Lung (tissue), 11 donors: ENCODE measurements at regions not wholly inside any gene's neighbourhood (a gene's known extent, or its start where the extent isn't known, plus 50 kb on each side); places are given as distances from the start of the nearest gene placed in this dataset.

Experiments
- ATAC-seq: fragments of 200-7000 bp; cut with Tn5 transposase; one replicate; pipeline ENCODE4 v1.9.1; 2020; ENCODE audit warnings: moderate number of reproducible peaks; ENCODE audit not compliant: insufficient read depth, low FRiP score
- DNase-seq, 3 donors: peaks; one replicate each; pipeline ENCODE4 v3.0.0-alpha.2; 2013 to 2017
- H3K27ac ChIP-seq, 2 donors: one replicate each; pipeline ENCODE4 v1.5.1; 2013; ENCODE audit warnings: mild to moderate bottlenecking in 2 of 2, moderate library complexity in 2 of 2, control low read depth in 1 of 2, inconsistent platforms in 1 of 2, low read depth in 1 of 2, low read length in 1 of 2
- H3K27me3 ChIP-seq, 3 donors: one replicate each; pipeline ENCODE4 v1.5.1; 2013; ENCODE audit warnings: low read length in 2 of 3; ENCODE audit not compliant: control insufficient read depth in 3 of 3, insufficient read depth in 3 of 3
- H3K36me3 ChIP-seq, 4 donors: one replicate each; pipeline ENCODE4 v1.5.1; 2013; ENCODE audit warnings: low read length in 4 of 4, mild to moderate bottlenecking in 1 of 4, moderate library complexity in 1 of 4; ENCODE audit not compliant: control insufficient read depth in 4 of 4, insufficient read depth in 4 of 4
- H3K4me1 ChIP-seq, 5 donors: one replicate each; pipeline ENCODE4 v1.5.1; 2013; ENCODE audit warnings: low read length in 5 of 5, mild to moderate bottlenecking in 2 of 5, moderate library complexity in 1 of 5; ENCODE audit not compliant: control insufficient read depth in 5 of 5, insufficient read depth in 5 of 5
- H3K4me3 ChIP-seq: one replicate; pipeline ENCODE4 v1.5.1; 2013; ENCODE audit warnings: mild to moderate bottlenecking, control low read depth, moderate library complexity
- H3K9ac ChIP-seq, 2 donors: one replicate each; pipeline ENCODE4 v1.5.1; 2013; ENCODE audit warnings: low read length in 2 of 2, control low read depth in 1 of 2; ENCODE audit not compliant: insufficient read depth in 1 of 2
- H3K9me3 ChIP-seq, 4 donors: one replicate each; pipeline ENCODE4 v1.5.1; 2013; ENCODE audit warnings: low read length in 3 of 4, mild to moderate bottlenecking in 1 of 4, moderate library complexity in 1 of 4; ENCODE audit not compliant: control insufficient read depth in 4 of 4, insufficient read depth in 3 of 4
- CTCF ChIP-seq: IDR thresholded peaks from 2 replicates; pipeline ENCODE4 v1.5.1; 2012; ENCODE audit warnings: mild to moderate bottlenecking; ENCODE audit errors: control extremely low read depth, extremely low read depth
- WGBS, 2 donors: extraction: QIAGEN DNeasy Blood & Tissue Kit; methylation state at CpG; one replicate each; pipeline ENCODE4 v1.1.7; 2013; 5-methylcytosine and 5-hydroxymethylcytosine counted together
- donor health status: control.
- donor health status: control.
- donor health status: Bipolar disorder and iron deficiency.
- donor health status: healthy.
- donor health status: DM: yes; HTN: yes; CAD: no.

DNA sequence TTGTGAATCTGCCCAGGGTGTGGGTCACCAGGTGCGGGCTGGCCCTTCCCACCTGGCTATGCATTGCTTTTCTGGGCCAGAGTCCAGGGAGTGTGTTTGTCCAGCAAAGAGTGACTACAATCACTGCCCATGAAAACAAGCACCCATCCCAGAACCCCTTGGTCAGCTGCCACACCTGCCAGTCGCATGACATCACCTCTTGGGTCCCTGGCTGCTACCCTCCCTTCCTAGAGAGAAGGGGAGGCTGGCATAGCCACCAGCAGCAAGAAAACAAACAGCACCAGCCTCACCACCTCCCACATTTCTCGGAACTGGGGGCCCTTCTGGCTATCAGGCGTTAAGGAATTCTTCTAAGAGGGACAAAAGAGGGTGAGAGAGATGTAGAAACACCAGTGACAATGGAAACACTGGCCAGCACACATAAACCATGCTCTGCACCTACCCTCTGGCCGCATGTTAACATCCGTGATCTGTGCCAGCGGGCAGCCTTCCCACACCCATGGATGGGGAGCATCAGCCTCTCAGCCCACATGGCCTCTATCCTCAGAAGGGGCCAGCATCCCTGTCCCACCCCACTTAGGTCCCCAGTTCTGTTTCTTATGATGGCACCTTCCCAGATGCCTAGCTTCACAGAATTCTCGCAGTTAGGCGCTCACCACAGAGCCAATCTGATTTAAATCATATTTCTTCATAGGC lies 109.7 kb upstream of the GLI2 start:
- peak overlapping the region in 1 of 2 donors; percentile 75 for H3K27ac ChIP-seq
- peaks cover 0 to 11% (median 4%) of the 10 kb centered on the region in 4 donors for H3K9me3 ChIP-seq

GRCh38 chr2:120626566-120626965 lies 109.1 kb upstream of the GLI2 start:
- Histone ChIP-seq H3K9me3 (peaks cover 0 to 11% (median 4%) of the 10 kb centered on the region in 4 donors), H3K27ac (peak overlapping the region in 1 of 2 donors; percentile 75), H3K9ac (no peak overlapping the region), H3K4me1 (peaks cover 0 to 6% (median 0%) of the 10 kb centered on the region in 5 donors), H3K36me3 (no peaks in the 10 kb centered on the region), H3K27me3 (no peaks in the 10 kb centered on the region), H3K4me3 (no peak overlapping the region)
- no peak for DNase-seq
- WGBS, 2 donors = 73 to 79% methylated on average over 6 of the region's 6 CpGs
- no peak for ATAC-seq
- TF ChIP-seq CTCF = no peak

More for the DNA sequence above, 109.7 kb upstream of the GLI2 start:
- Histone ChIP-seq H3K4me3 (no peak overlapping the region), H3K4me1 (peaks cover 0 to 6% (median 0%) of the 10 kb centered on the region in 5 donors), H3K27me3 (no peaks in the 10 kb centered on the region), H3K36me3 (no peaks in the 10 kb centered on the region), H3K9ac (no peak overlapping the region)
- ATAC-seq (peak; percentile 80), DNase-seq (peak in 1 of 3 donors; percentile 29)
- TF ChIP-seq CTCF = no peak
- 71 to 80% methylated on average over 9 of the region's 9 CpGs for WGBS, 2 donors

DNA sequence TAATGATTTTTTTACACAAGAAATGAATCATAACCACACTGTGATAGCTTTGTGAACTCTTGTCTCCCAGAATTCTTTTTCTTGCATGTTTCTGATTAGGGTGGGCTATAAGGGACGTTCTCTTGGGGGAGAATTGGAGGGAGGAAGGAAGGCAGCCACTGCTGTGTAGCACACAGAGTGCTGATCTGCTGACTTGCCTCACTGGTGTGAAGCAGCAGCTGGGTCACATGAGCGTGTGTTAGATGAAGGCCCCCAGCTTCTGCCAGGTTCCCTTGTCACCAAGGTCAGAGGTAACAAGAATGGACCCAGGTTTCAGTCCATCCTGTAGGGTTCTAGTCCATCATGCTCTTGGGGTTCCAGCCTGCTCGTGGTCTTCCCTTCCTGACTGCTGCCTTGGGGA lies 107.4 kb upstream of the GLI2 start:
- 84 to 85% methylated on average over 3 of the region's 3 CpGs for WGBS, 2 donors
- ATAC-seq (no peak), DNase-seq (no peak)
- Histone ChIP-seq H3K27ac (no peak overlapping the region), H3K27me3 (no peaks in the 10 kb centered on the region), H3K9ac (no peak overlapping the region), H3K9me3 (peaks cover 0 to 8% (median 2%) of the 10 kb centered on the region in 4 donors), H3K4me1 (peaks cover 0 to 23% (median 6%) of the 10 kb centered on the region in 5 donors), H3K36me3 (no peaks in the 10 kb centered on the region), H3K4me3 (no peak overlapping the region)
- TF ChIP-seq CTCF = no peak
